Stimulated activated CD8-positive, alpha-beta memory T cell treated with anti-CD3 and anti-CD28 coated beads, Interleukin-7, amount 100 ng/mL, for 24 hours (primary cell): ENCODE measurements at regions not wholly inside any gene's neighbourhood (a gene's known extent, or its start where the extent isn't known, plus 50 kb on each side); places are given as distances from the start of the nearest gene placed in this dataset.

Experiments
- DNase-seq: peaks from one replicate; pipeline ENCODE4 v3.0.0-alpha.2; 2020; ENCODE audit warnings: low read depth

DNA sequence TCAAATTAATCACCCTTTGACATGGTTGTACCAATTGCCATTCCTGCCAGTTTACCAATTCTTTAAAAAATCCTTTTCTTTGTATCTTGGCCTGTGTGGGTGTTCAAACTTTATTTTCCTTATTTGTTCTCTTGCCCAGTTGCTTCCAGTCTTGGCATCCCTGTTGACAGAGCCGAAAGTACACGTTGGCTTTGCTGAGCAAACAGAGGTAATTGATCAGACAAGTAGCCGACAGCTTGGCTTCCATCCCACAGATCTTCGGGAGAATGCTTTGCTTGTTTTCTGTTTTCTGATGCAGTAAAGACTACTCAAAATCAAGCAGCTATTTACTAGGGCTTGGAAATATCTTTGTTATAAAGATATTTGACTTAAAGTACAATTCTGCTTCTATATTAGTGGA is 506.8 kb upstream of the SALL1 start:
- no peak for DNase-seq

DNA sequence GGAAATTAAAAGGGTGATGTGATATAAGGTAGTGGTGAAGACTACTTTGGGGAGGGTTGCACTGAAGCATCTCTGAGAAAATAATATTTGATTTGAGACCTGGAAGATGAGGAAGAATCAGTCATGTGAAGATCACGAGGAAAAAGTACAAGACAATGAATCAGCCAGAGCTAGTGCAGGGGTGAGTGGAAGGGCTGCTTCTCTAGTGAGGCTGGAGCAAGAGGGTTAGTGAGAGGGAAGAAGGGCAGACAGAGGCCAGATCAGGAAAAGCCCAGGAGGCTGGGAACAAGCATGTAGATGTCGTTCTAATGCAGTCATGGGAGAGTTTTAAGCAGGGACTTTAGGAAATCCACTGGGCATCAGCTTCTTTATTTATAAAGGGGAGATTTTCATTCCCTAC is 504.2 kb upstream of the SALL1 start:
- no peak for DNase-seq

DNA sequence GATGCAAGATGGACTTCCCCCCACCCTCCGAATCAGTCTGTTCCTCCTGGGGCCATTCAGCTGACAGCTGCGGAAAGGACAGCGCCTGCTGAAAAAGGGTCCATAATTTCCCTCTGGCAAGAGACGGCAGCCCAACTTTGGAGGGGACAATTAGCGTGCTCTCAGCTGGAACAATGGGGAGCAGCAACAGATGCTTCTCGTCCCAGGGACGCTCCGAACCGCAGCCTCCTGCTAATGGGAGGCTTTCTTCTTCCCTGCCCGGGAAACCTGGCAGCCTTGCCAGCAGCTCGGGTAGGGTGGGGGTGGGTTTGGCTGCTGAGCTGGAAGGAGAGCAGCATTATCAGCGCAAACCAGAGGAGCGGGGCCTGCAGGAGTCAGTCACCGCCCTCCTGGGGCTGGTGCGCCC is 500.0 kb upstream of the SALL1 start:
- DNase-seq: no peak

DNA sequence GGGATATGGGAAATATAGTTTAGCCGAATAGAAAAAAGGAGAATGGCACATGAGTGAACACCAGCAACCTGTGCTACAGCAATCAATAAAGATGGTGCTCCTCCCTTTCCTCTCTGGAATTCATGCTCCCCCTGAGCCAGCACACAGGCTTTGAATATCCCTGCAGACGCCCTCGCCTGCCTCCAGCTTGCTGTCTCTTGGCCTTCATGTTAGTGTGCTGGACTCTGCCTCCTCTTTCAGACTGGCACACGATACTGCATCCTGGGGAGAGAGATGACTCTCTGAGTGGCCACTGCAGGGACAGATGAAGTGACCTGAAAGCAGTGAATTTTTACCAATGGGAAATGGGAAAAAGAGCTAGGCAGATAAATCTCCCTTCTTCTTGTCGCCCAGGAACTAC is 498.6 kb upstream of the SALL1 start:
- no peak for DNase-seq

DNA sequence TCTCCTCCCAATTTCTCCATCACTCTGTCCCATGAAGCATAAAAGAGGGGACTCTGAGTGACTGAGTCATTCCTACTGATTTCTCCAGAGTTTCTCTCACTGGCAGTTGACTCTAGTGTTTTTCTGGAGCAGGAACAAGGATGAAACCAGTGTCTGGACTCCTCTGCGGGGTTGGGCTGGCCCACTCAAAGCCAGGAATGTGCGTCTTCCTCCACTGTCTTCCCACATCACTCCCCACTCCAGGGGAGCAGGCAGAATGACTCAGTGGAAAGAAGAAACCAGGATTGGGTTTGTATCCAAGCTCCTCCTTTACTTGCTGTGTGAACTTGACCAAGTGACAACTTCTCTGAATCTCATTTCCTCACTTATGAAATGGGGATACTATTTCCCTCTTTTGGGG is 497.5 kb upstream of the SALL1 start:
- no peak for DNase-seq

DNA sequence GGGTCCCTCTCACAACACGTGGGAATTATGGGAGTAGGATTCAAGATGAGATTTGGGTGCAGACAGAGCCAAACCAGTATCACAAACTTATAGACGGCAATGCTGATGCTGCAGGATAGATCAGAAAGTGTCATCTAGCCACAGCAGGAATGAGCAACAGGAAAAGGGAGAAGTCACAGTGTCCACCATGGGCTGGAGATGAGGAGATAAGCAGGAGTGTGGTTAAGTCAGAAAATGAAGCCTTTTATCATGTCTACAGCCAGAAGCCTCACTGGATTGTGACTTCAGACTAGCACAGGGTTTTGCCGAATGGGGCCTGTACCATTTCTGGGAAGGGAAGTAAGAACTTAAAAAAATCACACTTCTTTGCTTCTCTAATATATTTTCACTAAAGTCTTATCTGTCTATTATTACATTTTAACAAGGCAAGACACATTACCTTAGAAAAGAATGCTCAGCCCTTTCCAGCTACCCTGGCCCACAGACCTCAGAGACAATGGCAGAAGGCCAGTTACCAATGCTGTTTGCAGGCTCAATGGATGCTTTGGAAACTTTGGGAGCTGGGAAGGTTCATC is 490.2 kb upstream of the SALL1 start:
- no peak for DNase-seq

DNA sequence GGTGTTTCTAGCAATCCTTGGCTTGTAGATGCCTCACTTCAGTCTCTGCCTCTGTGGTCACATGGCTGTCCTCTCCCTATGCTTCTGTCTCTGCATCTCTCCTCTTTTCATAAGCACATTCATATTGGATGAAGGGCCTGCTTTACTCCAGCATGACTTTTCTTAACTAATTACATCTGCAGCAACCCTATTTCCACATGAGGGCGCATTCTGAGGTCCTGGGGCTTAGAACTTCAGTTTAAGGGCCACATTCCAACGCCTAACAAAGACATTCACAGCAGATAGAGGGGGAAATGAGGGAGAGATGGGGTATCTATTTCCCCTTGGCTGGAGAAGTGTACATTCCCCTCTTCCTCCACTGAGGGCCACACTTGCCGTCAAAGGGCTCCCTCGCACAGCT is 489.1 kb upstream of the SALL1 start:
- no peak for DNase-seq

DNA sequence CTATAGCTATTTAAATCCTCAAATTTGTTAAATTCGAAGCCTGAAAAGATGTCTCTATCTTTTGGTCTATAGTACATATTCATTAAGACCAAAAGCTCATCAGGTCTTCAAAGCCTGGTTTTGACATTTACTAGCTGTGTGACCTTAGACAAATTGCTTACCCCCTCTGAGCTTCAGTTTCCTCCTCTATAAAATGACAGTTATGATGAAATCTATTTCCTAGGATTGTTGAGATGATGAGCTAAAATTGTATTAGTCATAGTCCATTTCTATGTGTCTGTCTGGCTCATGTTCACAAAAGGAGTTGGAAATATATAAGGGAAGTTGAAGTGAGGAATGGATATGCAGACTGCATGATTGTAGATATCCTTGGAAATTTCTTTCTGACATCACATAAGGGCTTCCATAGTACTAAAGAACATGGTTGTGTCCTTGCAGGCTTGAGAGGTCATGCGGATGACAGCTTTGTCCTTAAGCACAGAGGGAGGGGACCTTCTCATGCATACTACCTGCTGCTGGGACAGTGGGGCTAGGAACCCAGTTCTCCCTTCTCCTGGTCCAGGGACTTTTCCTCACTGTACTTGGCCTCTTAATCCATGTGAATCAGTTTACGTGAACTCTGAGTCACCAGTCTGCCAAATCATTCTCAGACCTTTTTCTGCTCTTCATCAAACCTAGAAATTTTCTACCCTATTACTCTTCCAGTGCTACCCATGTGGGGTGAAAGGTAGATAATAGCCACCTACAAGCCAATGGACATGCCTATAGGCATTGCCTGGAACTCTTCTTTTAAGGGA is 487.5 kb upstream of the SALL1 start:
- no peak for DNase-seq

DNA sequence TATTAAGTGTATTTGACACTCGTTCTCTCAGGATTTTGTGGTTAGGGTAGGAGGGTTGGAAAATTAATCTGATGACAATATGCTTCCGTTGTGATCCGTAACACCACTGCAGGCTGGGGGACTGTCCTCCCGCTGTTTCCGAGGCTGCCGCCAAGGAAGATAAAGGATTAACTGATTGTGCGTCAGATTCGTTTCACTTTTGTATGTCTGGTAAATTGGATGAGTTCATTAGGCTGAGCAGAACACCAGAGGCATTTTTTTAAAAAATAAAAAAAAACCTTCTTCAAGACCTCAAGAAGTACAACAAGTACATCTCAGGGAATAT is 486.7 kb upstream of the SALL1 start:
- DNase-seq: no peak

DNA sequence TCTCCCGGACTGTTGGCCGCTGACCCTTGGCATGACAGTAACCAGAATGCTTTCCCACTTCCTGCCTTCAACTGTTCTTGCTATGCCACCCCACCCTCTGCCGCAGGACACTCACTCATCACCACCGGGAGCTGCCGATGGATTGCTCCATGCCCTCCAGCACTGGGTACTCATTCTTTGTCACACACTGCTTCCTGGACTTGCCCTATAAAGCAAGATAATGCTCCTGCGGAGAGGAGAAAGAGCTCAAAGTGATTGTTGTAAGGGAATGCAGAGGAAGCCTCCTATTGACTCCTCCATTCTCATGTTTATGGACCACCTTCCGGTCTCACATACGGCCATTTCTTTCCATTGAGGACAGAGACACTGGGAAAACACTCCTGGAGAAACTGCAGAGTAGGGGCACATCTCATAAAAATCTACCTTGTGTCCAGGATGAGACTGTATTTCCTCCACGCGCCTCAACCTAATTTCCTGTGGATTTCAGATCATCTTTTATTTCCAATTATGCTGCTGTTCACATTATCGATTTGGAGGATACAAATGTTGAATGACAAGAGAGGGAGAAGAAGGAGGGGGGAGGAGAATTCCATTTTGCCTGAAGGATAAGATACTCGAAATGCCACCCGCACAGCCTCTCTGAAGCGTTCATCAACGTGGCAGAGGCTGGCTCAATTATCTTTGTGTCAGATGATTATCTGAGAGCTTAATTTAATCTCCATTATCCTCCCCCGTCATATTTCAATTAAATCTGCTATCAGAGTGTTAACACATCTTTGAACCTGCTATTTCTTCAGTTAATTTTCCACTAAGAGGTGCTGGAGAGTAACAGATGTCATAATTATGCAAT is 486.1 kb upstream of the SALL1 start:
- no peak for DNase-seq

DNA sequence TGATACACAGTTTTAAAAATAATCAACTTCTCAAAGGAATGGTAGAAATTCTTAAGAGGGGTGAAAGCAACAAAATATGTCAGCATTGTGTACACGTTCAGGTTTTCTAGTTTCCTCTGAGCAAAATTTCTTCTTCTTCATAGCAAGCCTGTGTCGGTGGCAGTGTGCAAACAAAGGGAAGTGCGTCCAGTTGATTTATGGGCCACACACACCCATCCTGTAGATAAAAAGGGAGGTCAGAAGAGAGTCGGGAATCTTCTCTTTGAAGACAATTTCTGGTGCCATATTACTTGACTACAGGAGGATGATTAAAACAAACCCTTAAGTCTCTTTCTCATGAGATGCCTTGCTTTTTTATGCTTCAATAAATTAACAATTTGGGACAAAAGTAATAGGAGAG is 484.1 kb upstream of the SALL1 start:
- DNase-seq: no peak

DNA sequence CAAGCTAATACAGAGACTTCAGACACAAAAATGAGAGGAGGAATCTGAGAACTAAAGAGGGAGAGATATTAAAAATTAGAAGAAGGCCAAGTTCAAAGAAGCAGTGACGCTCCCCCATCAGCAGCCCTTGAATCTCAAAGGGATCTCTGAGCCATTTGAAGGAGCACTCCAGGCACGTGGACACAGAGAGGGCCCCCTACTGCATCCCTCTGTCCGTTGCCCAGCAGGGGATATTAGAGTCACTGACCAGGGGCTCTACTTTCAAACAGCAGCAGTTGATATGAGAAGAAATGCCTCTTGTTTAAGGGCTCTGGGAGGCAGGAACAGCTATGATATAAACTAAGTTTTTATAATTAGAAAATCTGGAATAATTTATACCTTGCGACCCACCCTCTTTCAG is 479.0 kb upstream of the SALL1 start:
- no peak for DNase-seq

DNA sequence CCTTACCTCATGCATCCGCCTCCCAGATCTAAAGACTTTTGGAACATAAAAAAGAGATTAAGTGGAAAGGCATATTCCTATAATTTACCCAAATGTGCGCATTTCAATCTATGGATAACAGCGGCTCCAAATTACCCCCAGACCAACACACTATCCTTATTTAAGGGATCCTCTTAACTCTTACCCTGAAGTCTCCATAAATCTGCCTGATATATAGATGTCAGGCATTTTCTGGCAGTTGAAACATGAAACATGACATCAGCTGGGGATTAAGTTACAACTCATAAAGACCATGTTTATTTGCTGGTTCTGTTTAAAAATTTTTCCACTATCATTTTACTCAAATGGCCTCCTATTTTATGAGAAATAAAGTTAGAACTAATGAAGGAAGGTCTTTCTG is 478.5 kb upstream of the SALL1 start:
- no peak for DNase-seq

DNA sequence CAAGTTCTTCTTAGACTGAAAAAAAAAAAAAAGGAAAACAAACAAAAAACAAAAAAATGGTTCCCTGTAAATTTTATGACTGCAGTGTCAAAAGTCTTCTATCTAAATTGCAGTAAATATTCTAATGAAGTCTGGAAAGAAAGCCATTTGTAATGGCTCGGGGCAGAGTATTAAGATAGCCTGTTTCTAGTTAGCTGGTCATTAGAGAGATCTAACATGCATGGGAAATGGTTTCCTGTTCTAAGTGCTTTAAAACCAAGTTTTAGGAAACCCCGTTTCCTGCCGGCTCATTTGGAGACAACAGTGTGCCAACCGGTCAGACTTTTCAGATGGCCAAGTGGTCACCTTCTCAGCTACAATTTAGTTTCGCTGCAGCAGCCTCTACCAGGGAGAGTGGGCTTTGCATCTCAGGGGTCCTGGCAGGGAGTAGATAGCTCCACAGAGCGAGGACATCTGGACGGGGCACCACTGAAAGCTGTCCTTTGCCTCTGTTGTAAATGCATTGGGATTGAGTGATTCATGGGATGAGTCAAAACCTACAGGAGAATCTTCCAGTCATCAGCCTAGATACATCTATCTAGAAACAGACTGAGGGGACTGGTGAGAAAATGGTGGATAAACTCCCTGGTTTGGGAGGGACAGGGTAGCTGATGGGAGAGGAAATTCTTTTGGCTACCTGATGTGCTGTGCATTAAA is 473.2 kb upstream of the SALL1 start:
- no peak for DNase-seq

DNA sequence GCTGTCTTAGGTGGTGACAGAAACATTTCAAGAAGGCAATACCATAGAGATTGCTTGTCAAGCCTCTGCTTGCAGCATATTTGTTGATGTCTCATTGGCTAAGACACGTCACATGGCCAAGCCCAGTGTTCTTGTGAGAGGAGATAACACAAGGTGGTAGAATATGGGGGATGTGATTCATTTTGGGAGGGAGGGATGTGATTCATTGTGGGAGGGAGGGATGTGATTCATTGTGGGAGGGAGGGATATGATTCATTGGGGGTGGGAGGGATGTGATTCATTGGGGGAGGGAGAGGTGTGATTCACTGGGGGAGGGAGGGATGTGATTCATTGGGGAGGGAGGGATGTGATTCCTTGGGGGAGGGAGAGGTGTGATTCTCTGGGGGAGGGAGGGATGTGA is 470.5 kb upstream of the SALL1 start:
- no peak for DNase-seq

DNA sequence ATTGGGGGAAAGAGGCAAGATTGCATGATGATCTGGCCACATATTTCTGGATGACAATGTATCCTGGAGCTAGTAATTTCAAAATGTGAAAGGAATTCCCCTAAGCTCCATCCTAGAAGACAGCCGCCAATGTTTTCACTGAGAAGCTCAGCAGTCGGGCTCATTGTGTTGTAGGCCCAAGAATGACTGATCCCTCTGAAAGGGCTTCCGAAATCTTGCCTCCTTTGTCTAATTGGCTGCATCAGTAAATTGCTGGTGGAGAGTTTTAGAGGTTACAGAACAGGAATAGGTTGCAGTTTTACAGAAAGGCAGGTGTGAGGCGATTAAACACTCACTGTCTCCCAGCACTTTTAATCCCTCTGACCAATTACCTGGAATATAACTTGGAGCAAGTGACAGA is 464.1 kb upstream of the SALL1 start:
- DNase-seq: no peak

DNA sequence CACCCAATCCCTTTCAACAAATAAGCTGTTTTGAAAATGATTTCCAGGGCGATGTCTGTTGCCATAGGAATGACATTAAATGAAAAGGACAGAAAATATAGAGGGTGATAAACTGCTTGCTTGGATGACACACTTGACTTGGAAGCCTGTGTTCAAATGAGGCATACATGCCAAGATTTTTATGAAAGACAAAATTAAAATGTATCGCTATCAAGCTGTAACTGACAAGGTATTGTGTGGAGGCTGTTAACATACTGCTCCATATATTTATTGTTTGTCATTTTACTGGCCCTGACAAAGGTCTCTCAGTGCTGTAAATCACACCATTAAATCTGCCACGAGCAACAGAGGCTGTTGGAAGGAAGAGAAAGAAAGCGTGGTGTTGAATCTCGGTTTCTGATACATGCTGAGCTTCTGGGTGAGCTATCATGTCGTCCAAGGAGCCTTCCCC is 456.2 kb upstream of the SALL1 start:
- DNase-seq: no peak

DNA sequence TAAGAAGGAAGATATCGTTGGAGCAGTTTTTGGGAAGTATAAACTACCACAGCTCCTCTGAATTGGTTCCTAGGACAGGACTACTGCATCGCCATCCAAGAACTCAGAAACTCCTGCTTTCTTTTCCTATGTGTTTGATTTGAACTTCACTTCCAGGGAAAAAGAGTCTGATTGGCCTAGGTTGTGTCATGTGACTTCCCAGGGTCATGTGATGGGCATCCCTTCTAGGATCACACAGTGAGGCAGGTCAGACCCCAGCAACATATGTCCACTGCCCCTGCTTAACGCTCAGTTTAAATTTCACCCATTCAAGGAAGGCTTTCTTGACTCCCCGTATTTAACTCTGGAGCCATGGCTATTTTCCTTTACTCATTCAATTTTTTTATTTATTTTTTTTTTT is 445.2 kb upstream of the SALL1 start:
- DNase-seq: no peak

DNA sequence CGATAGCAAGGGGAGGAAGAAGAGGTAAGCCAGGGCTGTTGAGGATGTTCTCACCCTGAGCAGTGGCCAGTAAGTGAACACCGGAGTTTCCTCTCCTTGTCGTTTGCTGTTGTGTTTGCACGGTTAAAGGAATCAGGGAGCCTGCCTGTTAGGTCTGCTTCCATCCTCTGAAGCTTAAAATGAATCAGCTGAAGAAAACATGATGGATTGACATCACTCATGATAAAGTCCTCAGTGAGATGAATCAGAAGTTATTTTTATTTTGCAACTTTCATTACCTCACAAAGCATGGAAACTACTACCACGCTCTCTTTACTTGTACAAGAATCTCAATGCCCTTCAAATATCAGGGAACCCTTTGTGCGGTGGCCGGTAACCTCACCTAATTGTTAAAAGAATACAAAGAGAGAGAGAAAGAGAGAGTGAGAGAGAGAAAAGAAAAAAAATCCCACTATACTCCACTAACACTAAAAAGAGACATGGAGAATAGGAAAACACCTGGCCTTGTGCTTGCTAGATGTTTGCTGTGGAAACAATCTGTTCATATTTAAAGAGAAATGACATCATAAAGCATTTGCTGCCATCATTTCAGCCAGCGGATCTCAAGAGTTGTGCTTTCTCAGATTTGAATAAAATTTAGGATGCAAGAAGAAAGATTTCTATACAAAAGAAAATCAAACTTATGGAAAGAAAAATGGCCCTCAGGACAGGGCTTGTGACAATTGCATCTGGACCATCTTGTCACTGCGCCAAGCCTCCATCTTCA is 441.6 kb upstream of the SALL1 start:
- DNase-seq: no peak

DNA sequence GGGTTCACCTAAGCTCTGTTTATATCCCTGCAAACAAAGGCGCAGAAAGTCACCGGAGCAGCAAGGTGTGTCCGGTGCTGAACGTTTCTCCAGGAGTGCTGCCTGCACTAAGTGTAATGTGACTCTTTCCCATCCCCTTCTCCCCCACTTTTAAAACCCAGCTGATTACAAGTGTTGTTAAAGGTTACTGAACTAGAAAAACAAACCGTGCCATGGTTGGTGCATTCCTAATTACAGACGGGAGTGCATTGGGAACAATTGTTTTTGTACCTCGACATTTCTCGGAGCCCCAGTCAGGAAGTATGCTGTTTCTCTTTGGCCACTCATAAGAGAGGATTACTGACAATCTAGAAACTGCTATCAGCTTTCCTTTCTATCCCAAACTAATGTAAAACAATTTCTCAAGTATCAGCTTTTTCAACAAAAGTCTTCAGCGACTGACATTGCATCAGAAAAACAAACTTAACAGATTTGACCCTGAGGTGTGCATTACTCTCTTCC is 441.0 kb upstream of the SALL1 start:
- DNase-seq: no peak

DNA sequence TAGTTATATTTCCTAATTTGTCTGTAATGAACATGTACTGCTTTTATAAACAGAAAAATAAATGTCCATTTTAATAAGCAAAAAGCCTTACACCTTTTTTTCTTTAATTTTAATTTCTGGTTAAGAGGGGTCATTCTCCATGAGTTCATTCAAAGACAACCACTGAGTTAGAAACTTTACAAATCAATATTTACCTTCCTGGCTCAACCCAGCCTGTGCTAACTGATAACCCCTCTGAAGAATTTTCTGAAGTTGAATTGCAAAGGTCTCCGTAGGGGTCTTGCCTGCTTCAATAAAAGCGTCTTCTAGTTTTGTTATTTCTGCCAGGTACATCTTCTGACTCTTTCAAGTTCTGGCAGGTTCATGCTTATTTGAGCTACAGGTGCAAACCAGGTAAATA is 440.4 kb upstream of the SALL1 start:
- DNase-seq: no peak
